SU-DHL-6 (cell line): ENCODE measurements at regions not wholly inside any gene's neighbourhood (a gene's known extent, or its start where the extent isn't known, plus 50 kb on each side); places are given as distances from the start of the nearest gene placed in this dataset.

ENCODE experiments used
- EZH2phosphoT487 ChIP-seq: fragments of 200-600 bp; sonication (generic), shearing (Covaris generic); conservative IDR thresholded peaks from 2 replicates; pipeline ENCODE4 v1.6.1; 2018; ENCODE audit warnings: mild to moderate bottlenecking, antibody characterized with exemption, low read length, moderate library complexity, mixed read lengths
- TF ChIP-seq, protein P1 (sequence below): fragments of 200-600 bp; sonication (generic); IDR thresholded peaks from one replicate; pipeline ENCODE4 v1.5.1; 2017; ENCODE audit warnings: antibody characterized with exemption, mild to moderate bottlenecking, low read length, moderate library complexity; ENCODE audit not compliant: insufficient read depth, poor library complexity, severe bottlenecking

DNA sequence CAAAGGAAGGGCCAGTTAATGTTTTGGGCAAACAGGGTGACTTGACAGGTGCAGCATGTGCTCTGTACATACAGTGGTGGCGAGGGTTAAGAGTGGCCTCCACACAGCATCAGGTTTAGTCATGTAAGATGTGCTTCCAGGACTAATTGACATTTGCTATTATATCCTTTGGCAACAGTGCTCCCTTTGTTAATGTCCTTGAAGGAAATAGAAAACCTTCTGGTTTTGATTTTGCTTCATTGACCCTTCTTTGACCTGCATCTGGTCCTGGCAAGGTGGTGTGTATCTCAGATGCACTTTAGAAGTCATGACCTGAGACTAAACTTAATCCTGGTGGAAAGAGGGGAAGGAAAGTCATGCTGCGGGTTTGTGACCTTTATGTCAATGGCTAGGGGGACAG, 440.0 kb downstream of the ENC1 start:
- TF ChIP-seq, protein P1, sequence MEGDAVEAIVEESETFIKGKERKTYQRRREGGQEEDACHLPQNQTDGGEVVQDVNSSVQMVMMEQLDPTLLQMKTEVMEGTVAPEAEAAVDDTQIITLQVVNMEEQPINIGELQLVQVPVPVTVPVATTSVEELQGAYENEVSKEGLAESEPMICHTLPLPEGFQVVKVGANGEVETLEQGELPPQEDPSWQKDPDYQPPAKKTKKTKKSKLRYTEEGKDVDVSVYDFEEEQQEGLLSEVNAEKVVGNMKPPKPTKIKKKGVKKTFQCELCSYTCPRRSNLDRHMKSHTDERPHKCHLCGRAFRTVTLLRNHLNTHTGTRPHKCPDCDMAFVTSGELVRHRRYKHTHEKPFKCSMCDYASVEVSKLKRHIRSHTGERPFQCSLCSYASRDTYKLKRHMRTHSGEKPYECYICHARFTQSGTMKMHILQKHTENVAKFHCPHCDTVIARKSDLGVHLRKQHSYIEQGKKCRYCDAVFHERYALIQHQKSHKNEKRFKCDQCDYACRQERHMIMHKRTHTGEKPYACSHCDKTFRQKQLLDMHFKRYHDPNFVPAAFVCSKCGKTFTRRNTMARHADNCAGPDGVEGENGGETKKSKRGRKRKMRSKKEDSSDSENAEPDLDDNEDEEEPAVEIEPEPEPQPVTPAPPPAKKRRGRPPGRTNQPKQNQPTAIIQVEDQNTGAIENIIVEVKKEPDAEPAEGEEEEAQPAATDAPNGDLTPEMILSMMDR, result no peak
- TF ChIP-seq EZH2phosphoT487, result no peak
